AG04450 (cell line): ENCODE measurements at regions not wholly inside any gene's neighbourhood (a gene's known extent, or its start where the extent isn't known, plus 50 kb on each side); places are given as distances from the start of the nearest gene placed in this dataset.
A peak's percentile ranks its signal among the peaks of the same experiment; 100 is the strongest.

Source experiments
- CTCF ChIA-PET: fragments of 300-600, 350-600 bp; formaldehyde crosslinking; extraction: SDS; loops from one replicate; lab custom pipeline; 2022; ENCODE audit warnings: antibody characterized with exemption, inconsistent platforms; lab: Charles Lee
- POLR2A ChIA-PET: fragments of 350-600 bp; formaldehyde crosslinking; extraction: SDS; loops from one replicate; lab custom pipeline; 2021; ENCODE audit warnings: antibody characterized with exemption, inconsistent platforms; lab: Yijun Ruan, JAX
- DNase-seq: peaks from one replicate; pipeline ENCODE4 v3.0.0-alpha.2; 2011; ENCODE audit warnings: low read depth, low spot score
- H3K27ac ChIP-seq: one replicate; pipeline ENCODE4 v1.5.1; 2012; ENCODE audit warnings: low read depth, low read length, control low read depth
- H3K27me3 ChIP-seq: one replicate; pipeline ENCODE4 v1.6.0; 2012; ENCODE audit warnings: low read length; ENCODE audit not compliant: control insufficient read depth, insufficient read depth
- H3K4me3 ChIP-seq: 2 replicates; pipeline ENCODE4 v1.5.1; 2011; ENCODE audit warnings: mild to moderate bottlenecking, low read depth, low read length, control low read depth
- H3K9me3 ChIP-seq: 2 replicates; pipeline ENCODE4 v1.5.1; 2012; ENCODE audit warnings: low read length; ENCODE audit not compliant: control insufficient read depth, insufficient read depth
- TF ChIP-seq, protein P1 (sequence below): IDR thresholded peaks from 2 replicates; pipeline ENCODE4 v1.5.1; 2011; ENCODE audit warnings: low read depth, low read length, control low read depth, inconsistent platforms

DNA sequence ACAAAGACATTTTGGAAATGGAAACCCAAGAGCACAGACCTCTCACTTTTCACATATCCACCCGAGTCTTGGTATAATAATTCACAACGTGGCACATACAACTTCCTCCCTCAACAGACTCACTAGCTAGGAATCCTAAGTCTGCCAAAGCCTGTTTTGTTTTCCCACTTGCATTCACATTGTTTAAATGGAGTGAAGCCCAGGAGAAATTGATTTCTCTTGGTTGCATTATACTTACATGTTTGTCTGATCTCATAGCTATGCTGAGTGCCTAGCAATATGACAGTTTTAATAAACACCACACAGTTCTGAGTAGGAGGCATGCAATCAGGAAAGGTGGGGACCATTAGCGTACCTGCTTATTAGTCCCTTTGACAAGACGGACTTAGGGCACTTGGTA, 348.6 kb upstream of the ADGRL4 start:
- Histone ChIP-seq H3K4me3 (no peak overlapping the region), H3K9me3 (no peaks in the 10 kb centered on the region), H3K27me3 (no peaks in the 10 kb centered on the region), H3K27ac (no peak overlapping the region)
- CTCF ChIA-PET = interaction anchor here (1.6 to 3.0 kb wide), 3 partner anchors 8 to 514 kb away, joined by 6 to 17 read pairs (median 11); no protein-coding TSS in a partner anchor
- POLR2A ChIA-PET = interaction anchor here (1.4 kb wide), 1 partner anchor 32 kb away, joined by 5 read pairs; no protein-coding TSS in a partner anchor
- TF ChIP-seq, protein P1, sequence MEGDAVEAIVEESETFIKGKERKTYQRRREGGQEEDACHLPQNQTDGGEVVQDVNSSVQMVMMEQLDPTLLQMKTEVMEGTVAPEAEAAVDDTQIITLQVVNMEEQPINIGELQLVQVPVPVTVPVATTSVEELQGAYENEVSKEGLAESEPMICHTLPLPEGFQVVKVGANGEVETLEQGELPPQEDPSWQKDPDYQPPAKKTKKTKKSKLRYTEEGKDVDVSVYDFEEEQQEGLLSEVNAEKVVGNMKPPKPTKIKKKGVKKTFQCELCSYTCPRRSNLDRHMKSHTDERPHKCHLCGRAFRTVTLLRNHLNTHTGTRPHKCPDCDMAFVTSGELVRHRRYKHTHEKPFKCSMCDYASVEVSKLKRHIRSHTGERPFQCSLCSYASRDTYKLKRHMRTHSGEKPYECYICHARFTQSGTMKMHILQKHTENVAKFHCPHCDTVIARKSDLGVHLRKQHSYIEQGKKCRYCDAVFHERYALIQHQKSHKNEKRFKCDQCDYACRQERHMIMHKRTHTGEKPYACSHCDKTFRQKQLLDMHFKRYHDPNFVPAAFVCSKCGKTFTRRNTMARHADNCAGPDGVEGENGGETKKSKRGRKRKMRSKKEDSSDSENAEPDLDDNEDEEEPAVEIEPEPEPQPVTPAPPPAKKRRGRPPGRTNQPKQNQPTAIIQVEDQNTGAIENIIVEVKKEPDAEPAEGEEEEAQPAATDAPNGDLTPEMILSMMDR = no peak
- DNase-seq = peak; percentile 41

DNA sequence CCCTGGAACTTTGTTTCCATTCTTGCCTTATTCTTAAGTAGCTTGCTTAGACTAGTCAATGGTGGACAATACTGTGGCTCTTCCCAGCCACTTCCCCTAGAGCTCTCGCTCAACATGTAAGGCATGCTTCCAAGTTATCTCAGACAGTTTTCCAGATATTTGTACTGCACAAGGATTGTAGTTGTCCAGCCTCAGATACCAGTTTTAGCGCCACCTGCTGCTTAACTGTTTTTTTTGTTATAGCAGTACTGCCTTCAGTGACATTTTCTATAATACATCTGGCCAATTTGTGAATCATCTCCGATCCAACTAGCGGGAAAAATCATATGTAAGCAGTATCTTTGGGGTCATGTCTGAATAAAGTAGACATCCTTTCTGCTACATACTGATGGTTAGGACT, 346.7 kb upstream of the ADGRL4 start:
- no peaks in the 10 kb centered on the region for H3K27me3 ChIP-seq
- DNase-seq = peak; percentile 11
- POLR2A ChIA-PET = no interaction called here

DNA sequence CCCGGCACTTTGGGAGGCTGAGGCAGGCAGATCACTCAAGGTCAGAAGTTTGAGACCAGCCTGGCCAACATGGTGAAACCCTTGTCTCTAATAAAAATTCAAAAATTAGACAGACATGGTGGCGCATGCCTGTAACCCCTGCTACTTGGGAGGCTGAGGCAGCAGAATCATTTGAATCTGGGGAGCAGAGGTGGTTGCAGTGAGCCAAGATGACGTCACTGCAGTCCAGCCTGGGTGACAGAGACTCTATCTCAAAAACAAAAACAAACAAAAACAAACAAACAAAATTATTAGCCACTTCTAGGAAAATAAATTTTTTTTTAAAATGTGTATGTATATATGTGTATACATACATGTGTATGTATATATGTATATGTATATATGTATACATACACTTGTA, 320.3 kb upstream of the ADGRL4 start:
- Histone ChIP-seq H3K4me3 (no peak overlapping the region), H3K27me3 (no peaks in the 10 kb centered on the region), H3K27ac (no peak overlapping the region), H3K9me3 (peaks cover 4% of the 10 kb centered on the region; the same call in 1 of the 2 replicates)
- TF ChIP-seq, protein P1 = no peak
- ChIA-PET POLR2A (no interaction called here), CTCF (no interaction called here)
- DNase-seq = no peak

More for the DNA sequence above, 346.7 kb upstream of the ADGRL4 start:
- TF ChIP-seq, protein P1 = peak; percentile 55
- Histone ChIP-seq H3K4me3 (no peak overlapping the region), H3K9me3 (no peaks in the 10 kb centered on the region), H3K27ac (no peak overlapping the region)
- CTCF ChIA-PET = interaction anchor here (0.6 to 3.0 kb wide), 13 partner anchors 8 to 514 kb away, joined by 3 to 17 read pairs (median 4); no protein-coding TSS in a partner anchor

DNA sequence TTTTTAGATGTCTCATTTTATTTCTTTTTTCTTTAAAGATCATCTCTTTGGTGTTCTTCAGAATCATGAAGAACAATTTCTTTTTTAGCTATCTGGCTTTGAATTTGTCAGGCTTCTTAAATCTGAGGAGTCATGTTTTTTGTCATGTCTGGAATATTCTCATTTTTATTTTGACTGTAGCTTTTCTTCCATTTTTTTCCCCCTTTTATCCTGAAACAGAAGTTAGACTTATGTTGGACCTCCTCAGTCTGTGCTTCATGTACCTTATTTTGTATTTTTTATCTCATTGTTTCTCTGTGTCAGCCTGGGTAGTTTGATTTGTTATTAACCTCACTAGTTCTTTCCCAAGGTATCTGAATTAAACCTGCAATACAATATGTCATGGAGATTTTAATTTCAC, 319.2 kb upstream of the ADGRL4 start:
- Histone ChIP-seq H3K9me3 (peaks cover 4% of the 10 kb centered on the region; the same call in 1 of the 2 replicates), H3K4me3 (no peak overlapping the region), H3K27ac (no peak overlapping the region), H3K27me3 (no peaks in the 10 kb centered on the region)
- ChIA-PET POLR2A (no interaction called here), CTCF (interaction anchor here (1.0 kb wide), 1 partner anchor 26 kb away, joined by 3 read pairs; no protein-coding TSS in a partner anchor)
- DNase-seq = no peak
- TF ChIP-seq, protein P1 = no peak

DNA sequence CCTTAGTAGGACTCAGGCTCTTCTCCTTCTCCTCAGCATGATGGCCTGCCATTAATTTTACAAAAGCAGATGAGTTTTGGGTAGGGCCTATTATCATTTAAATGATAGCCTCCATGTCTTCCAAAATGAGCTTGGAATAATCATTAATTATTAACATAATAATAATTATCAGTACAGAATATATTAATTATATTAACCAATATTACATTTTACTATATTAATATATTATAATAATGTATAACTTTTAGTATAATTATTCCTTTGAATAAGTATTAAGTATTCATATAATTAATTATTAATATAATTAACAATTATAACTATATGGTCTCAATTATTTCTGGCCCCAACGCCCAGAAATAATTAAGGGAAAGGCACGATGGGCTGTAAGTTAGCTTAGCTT, 318.6 kb upstream of the ADGRL4 start:
- H3K27me3 ChIP-seq = no peaks in the 10 kb centered on the region
- ChIA-PET POLR2A (no interaction called here), CTCF (interaction anchor here (1.0 kb wide), 1 partner anchor 27 kb away, joined by 3 read pairs; no protein-coding TSS in a partner anchor)
- H3K27ac ChIP-seq = no peak overlapping the region
- H3K4me3 ChIP-seq = no peak overlapping the region
- TF ChIP-seq, protein P1 = no peak
- peaks cover 4% of the 10 kb centered on the region; the same call in 1 of the 2 replicates for H3K9me3 ChIP-seq
- DNase-seq = no peak
